SK-N-SH (cell line): ENCODE measurements at regions not wholly inside any gene's neighbourhood (a gene's known extent, or its start where the extent isn't known, plus 50 kb on each side); places are given as distances from the start of the nearest gene placed in this dataset.

ENCODE experiments used
- CTCF ChIA-PET: fragments of 300-600, 350-600 bp; formaldehyde crosslinking; extraction: SDS; loops from one replicate; lab custom pipeline; 2021; lab: Yijun Ruan, JAX
- POLR2A ChIA-PET: fragments of 350-600 bp; sonication (Branson Sonifier 250); formaldehyde crosslinking; extraction: SDS; loops from one replicate; lab custom pipeline; 2020; ENCODE audit warnings: antibody characterized with exemption, inconsistent platforms; lab: Yijun Ruan, JAX
- DNase-seq: peaks from one replicate; pipeline ENCODE4 v3.0.0; 2012
- H2AFZ ChIP-seq: fragments of 200-600 bp; sonication (generic); 2 replicates; pipeline ENCODE4 v1.8.1; 2016; ENCODE audit warnings: antibody characterized with exemption, mild to moderate bottlenecking, low read depth
- H3F3A ChIP-seq: fragments of 200-600 bp; sonication (generic); replicated peaks from 2 replicates; pipeline ENCODE3; 2016; ENCODE audit warnings: antibody characterized with exemption, mild to moderate bottlenecking; ENCODE audit not compliant: insufficient read depth
- H3K27ac ChIP-seq, 2 experiments: fragments of 200-500 bp in 1 of 2; fragments of 200-600 bp in 1 of 2; sonication (Bioruptor generic) in 1 of 2; sonication (generic), shearing (Covaris generic) in 1 of 2; 2 replicates each; pipeline versions ENCODE4 v1.5.1 to v1.6.1; 2014 to 2016; ENCODE audit warnings: low read depth in 2 of 2, inconsistent platforms in 1 of 2, low read length in 1 of 2, mild to moderate bottlenecking in 1 of 2, mixed read lengths in 1 of 2
- H3K27me3 ChIP-seq: fragments of 200-600 bp; sonication (generic), shearing (Covaris generic); 2 replicates; pipeline ENCODE4 v1.6.1; 2016; ENCODE audit warnings: mixed run types; ENCODE audit not compliant: insufficient read depth
- H3K36me3 ChIP-seq, 2 experiments: fragments of 200-500 bp in 1 of 2; fragments of 200-600 bp in 1 of 2; sonication (Bioruptor generic) in 1 of 2; sonication (generic) in 1 of 2; replicated peaks in 1 of 2; 2 replicates each; pipeline versions ENCODE3 to v1.5.1; 2014 to 2016; ENCODE audit warnings: low read length in 1 of 2, mild to moderate bottlenecking in 1 of 2; ENCODE audit not compliant: insufficient read depth in 2 of 2, control insufficient read depth in 1 of 2
- H3K4me1 ChIP-seq, 2 experiments: fragments of 200-500 bp in 1 of 2; fragments of 200-600 bp in 1 of 2; sonication (Bioruptor generic) in 1 of 2; sonication (generic), shearing (Covaris generic) in 1 of 2; 2 replicates each; pipeline versions ENCODE4 v1.5.1 to v1.6.1; 2014 to 2016; ENCODE audit warnings: low read depth in 1 of 2, low read length in 1 of 2, mixed run types in 1 of 2; ENCODE audit not compliant: insufficient read depth in 2 of 2, control insufficient read depth in 1 of 2
- H3K4me2 ChIP-seq: fragments of 200-600 bp; sonication (generic), shearing (Covaris generic); 2 replicates; pipeline ENCODE4 v1.6.1; 2017; ENCODE audit warnings: mixed run types
- H3K4me3 ChIP-seq, 2 experiments: fragments of 200-500 bp in 1 of 2; fragments of 200-600 bp in 1 of 2; sonication (Bioruptor generic) in 1 of 2; sonication (generic), shearing (Covaris generic) in 1 of 2; 2 replicates each; pipeline versions ENCODE4 v1.5.1 to v1.8.1; 2014 to 2016; ENCODE audit warnings: low read depth in 2 of 2, inconsistent platforms in 1 of 2, low read length in 1 of 2, mild to moderate bottlenecking in 1 of 2, mixed read lengths in 1 of 2, moderate library complexity in 1 of 2
- H3K79me2 ChIP-seq: fragments of 200-600 bp; sonication (generic); 2 replicates; pipeline ENCODE4 v1.8.1; 2017; ENCODE audit warnings: mild to moderate bottlenecking; ENCODE audit not compliant: insufficient read depth
- H3K9ac ChIP-seq: fragments of 200-600 bp; sonication (generic); 2 replicates; pipeline ENCODE4 v1.6.1; 2017; ENCODE audit warnings: mixed run types
- H3K9me2 ChIP-seq: fragments of 200-600 bp; sonication (generic); 2 replicates; pipeline ENCODE4 v1.6.1; 2017; ENCODE audit warnings: mixed run types
- H3K9me3 ChIP-seq: fragments of 200-600 bp; sonication (generic); 2 replicates; pipeline ENCODE4 v1.6.1; 2017; ENCODE audit warnings: mixed run types, mild to moderate bottlenecking, moderate library complexity
- H4K20me1 ChIP-seq: fragments of 200-600 bp; sonication (generic); 2 replicates; pipeline ENCODE4 v1.6.1; 2017; ENCODE audit warnings: mild to moderate bottlenecking, mixed run types; ENCODE audit not compliant: insufficient read depth
- CHD2 ChIP-seq: fragments of 150-350 bp; IDR thresholded peaks from 2 replicates; pipeline ENCODE4 v1.6.1; 2018; ENCODE audit warnings: low read length; ENCODE audit not compliant: partially characterized antibody
- ELF1 ChIP-seq: IDR thresholded peaks from 2 replicates; pipeline ENCODE4 v1.4.0; 2012
- EP300 ChIP-seq, 2 experiments: IDR thresholded peaks; 2 replicates each; pipeline versions ENCODE4 v1.4.0 to v1.6.1; 2012; ENCODE audit warnings: borderline replicate concordance in 1 of 2, low read depth in 1 of 2, low read length in 1 of 2
- FOXJ3 ChIP-seq: sonication (generic); formaldehyde crosslinking; IDR thresholded peaks from 2 replicates; pipeline ENCODE4 v1.5.1; 2020; ENCODE audit warnings: mild to moderate bottlenecking, missing genetic modification reagents
- MAX ChIP-seq: IDR thresholded peaks from 2 replicates; pipeline ENCODE4 v1.4.0; 2012; ENCODE audit warnings: low read depth
- MXI1 ChIP-seq: IDR thresholded peaks from 2 replicates; pipeline ENCODE4 v1.6.1; 2012; ENCODE audit warnings: mild to moderate bottlenecking, low read depth, low read length, improper control_type of control experiment
- NRF1 ChIP-seq: IDR thresholded peaks from 2 replicates; pipeline ENCODE4 v1.6.1; 2012; ENCODE audit warnings: low read depth, mild to moderate bottlenecking, low read length
- POLR2AphosphoS5 ChIP-seq: IDR thresholded peaks from 2 replicates; pipeline ENCODE4 v1.6.1; 2012; ENCODE audit warnings: low read depth, low read length
- RAD21 ChIP-seq: IDR thresholded peaks from 2 replicates; pipeline ENCODE4 v1.6.1; 2012; ENCODE audit warnings: mild to moderate bottlenecking, low read length
- RCOR1 ChIP-seq: fragments of 150-350 bp; IDR thresholded peaks from 2 replicates; pipeline ENCODE4 v1.6.1; 2017; ENCODE audit warnings: antibody characterized with exemption, low read length
- RFX5 ChIP-seq: IDR thresholded peaks from 2 replicates; pipeline ENCODE4 v1.6.1; 2012; ENCODE audit warnings: mild to moderate bottlenecking, improper control_type of control experiment, low read length
- SIN3A ChIP-seq: IDR thresholded peaks from 2 replicates; pipeline ENCODE4 v1.6.1; 2012; ENCODE audit warnings: low read depth, mild to moderate bottlenecking, low read length, moderate library complexity, borderline replicate concordance
- SMC3 ChIP-seq: IDR thresholded peaks from 2 replicates; pipeline ENCODE4 v1.6.1; 2012; ENCODE audit warnings: low read depth, low read length, improper control_type of control experiment
- TAF1 ChIP-seq: IDR thresholded peaks from 2 replicates; pipeline ENCODE4 v1.6.1; 2012; ENCODE audit warnings: low read depth, mild to moderate bottlenecking, low read length, moderate library complexity, borderline replicate concordance
- TCF12 ChIP-seq: IDR thresholded peaks from 2 replicates; pipeline ENCODE4 v1.4.0; 2012
- TEAD4 ChIP-seq: IDR thresholded peaks from 2 replicates; pipeline ENCODE4 v1.4.0; 2012; ENCODE audit warnings: mild to moderate bottlenecking, borderline replicate concordance; ENCODE audit not compliant: insufficient read depth
- USF2 ChIP-seq: fragments of 150-350 bp; IDR thresholded peaks from 2 replicates; pipeline ENCODE4 v1.6.1; 2017; ENCODE audit warnings: antibody characterized with exemption, low read length, low read depth, borderline replicate concordance
- WGBS: methylation state at CpG from one replicate; pipeline ENCODE4 v1.1.6; 2017; ENCODE audit warnings: low lambda C conversion rate; 5-methylcytosine and 5-hydroxymethylcytosine counted together
- TF ChIP-seq, protein P1 (sequence below): fragments of 200-600 bp; sonication (generic); IDR thresholded peaks from 2 replicates; pipeline ENCODE4 v1.6.1; 2017; ENCODE audit warnings: antibody characterized with exemption, mild to moderate bottlenecking, moderate library complexity

DNA sequence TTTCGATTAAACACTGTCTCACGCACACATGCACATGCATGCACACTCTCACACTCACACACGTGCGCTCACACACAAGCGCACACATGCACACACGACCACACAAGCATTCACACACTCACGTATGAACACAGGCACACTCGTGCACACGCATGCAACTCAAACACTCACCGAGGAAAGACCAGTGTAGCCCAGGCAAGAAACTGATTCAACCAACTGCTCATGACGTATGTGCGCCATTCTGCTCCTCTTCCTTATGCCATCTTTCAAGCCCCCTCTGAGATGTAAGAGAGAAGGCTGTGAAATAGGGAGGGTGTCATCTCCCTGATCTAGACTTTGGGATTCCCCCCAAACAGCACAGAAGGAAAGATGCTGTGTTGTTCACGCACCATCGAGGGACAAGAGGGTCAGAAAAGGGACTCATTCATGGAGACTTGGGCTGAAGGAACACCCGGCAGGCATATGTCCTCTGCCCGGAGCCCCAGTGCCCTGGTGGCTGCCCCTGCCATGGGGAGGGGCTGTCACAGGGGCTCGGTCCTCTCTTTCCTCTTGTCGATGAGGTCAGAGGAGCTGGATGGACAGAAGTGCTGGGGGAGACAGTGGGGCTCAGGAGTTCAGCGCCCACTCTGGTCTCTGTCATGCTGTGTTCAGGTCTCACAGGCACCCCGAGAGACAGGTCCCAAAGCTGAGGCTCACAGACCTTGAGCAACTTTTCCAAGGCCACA, 130.1 kb upstream of the SHH start (continued):
- TF ChIP-seq MAX = no peak
- TF ChIP-seq TEAD4 = no peak
- TF ChIP-seq TCF12 = no peak
- no peak for TF ChIP-seq RFX5
- TF ChIP-seq SIN3A = no peak
- no peak for TF ChIP-seq EP300 (IDR thresholded peaks at IDR 0.05; ENCODE audit: borderline replicate concordance in 1 of 2, low read depth in 1 of 2, low read length in 1 of 2)
- no peak for TF ChIP-seq TAF1
- TF ChIP-seq, all 33 proteins: peak for 0

GRCh38 chr7:155941688-155942087, 129.4 kb upstream of the SHH start:
- H3K27me3 ChIP-seq = peaks cover 54% of the 10 kb centered on the region
- no peaks in the 10 kb centered on the region for H3K4me1 ChIP-seq
- ChIA-PET POLR2A (no interaction called here), CTCF (no interaction called here)
- WGBS = 14% methylated on average over 4 of the region's 4 CpGs
- no peaks in the 10 kb centered on the region for H4K20me1 ChIP-seq
- DNase-seq = no peak
- H3K27ac ChIP-seq = no peak overlapping the region
- no peaks in the 10 kb centered on the region for H3K79me2 ChIP-seq
- H3K4me2 ChIP-seq = no peak overlapping the region
- no peaks in the 10 kb centered on the region for H3K9me2 ChIP-seq
- peaks cover 11% of the 10 kb centered on the region; the same call in 1 of the 2 replicates for H3K9me3 ChIP-seq
- no peak overlapping the region for H3K4me3 ChIP-seq
- TF ChIP-seq SMC3 = no peak
- TF ChIP-seq USF2 = no peak
- TF ChIP-seq CHD2 = no peak
- TF ChIP-seq TCF12 = no peak
- TF ChIP-seq ELF1 = no peak
- TF ChIP-seq FOXJ3 (CRISPR knock-in tag) = no peak
- no peak for TF ChIP-seq POLR2AphosphoS5
- TF ChIP-seq RAD21 = no peak
- TF ChIP-seq, protein P1, sequence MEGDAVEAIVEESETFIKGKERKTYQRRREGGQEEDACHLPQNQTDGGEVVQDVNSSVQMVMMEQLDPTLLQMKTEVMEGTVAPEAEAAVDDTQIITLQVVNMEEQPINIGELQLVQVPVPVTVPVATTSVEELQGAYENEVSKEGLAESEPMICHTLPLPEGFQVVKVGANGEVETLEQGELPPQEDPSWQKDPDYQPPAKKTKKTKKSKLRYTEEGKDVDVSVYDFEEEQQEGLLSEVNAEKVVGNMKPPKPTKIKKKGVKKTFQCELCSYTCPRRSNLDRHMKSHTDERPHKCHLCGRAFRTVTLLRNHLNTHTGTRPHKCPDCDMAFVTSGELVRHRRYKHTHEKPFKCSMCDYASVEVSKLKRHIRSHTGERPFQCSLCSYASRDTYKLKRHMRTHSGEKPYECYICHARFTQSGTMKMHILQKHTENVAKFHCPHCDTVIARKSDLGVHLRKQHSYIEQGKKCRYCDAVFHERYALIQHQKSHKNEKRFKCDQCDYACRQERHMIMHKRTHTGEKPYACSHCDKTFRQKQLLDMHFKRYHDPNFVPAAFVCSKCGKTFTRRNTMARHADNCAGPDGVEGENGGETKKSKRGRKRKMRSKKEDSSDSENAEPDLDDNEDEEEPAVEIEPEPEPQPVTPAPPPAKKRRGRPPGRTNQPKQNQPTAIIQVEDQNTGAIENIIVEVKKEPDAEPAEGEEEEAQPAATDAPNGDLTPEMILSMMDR = no peak
- TF ChIP-seq NRF1 = no peak
- TF ChIP-seq MXI1 = no peak
- no peak for TF ChIP-seq RCOR1
- H2AFZ ChIP-seq = no peak overlapping the region
- H3F3A ChIP-seq = no peaks in the 10 kb centered on the region
- H3K36me3 ChIP-seq = no peaks in the 10 kb centered on the region
- no peak overlapping the region for H3K9ac ChIP-seq
